DND-41 (cell line): ENCODE measurements at regions not wholly inside any gene's neighbourhood (a gene's known extent, or its start where the extent isn't known, plus 50 kb on each side); places are given as distances from the start of the nearest gene placed in this dataset.

Experiments
- ATAC-seq: fragments of 200-7000 bp; cut with Tn5 transposase; 3 replicates; pipeline ENCODE4 v1.9.1; 2021; ENCODE audit warnings: low read depth; ENCODE audit not compliant: insufficient read depth
- DNase-seq: peaks from one replicate; pipeline ENCODE4 v3.0.0-alpha.2; 2020
- H2AFZ ChIP-seq: 2 replicates; pipeline ENCODE4 v1.6.0; 2012; ENCODE audit warnings: low read depth, low read length
- H3K27ac ChIP-seq: 2 replicates; pipeline ENCODE4 v1.5.1; 2012; ENCODE audit warnings: low read length, inconsistent platforms
- H3K27me3 ChIP-seq: fragments of 200-600 bp; sonication (generic); 2 replicates; pipeline ENCODE4 v1.6.0; 2012; ENCODE audit warnings: low read length, mild to moderate bottlenecking, inconsistent platforms; ENCODE audit not compliant: insufficient read depth, poor library complexity
- H3K36me3 ChIP-seq: 2 replicates; pipeline ENCODE4 v1.5.1; 2012; ENCODE audit warnings: low read length, inconsistent platforms; ENCODE audit not compliant: insufficient read depth
- H3K4me1 ChIP-seq: 2 replicates; pipeline ENCODE4 v1.5.1; 2012; ENCODE audit warnings: mild to moderate bottlenecking, low read length; ENCODE audit not compliant: insufficient read depth
- H3K4me2 ChIP-seq: 2 replicates; pipeline ENCODE4 v1.6.0; 2012; ENCODE audit warnings: mild to moderate bottlenecking, moderate library complexity, low read length, inconsistent platforms; ENCODE audit not compliant: insufficient read depth
- H3K4me3 ChIP-seq, 2 experiments: fragments of 200-600 bp in 1 of 2; shearing (Covaris generic) in 1 of 2; 2 replicates each; pipeline ENCODE4 v1.5.1; 2012 to 2016; ENCODE audit warnings: inconsistent platforms in 2 of 2, low read length in 2 of 2, mild to moderate bottlenecking in 2 of 2, low read depth in 1 of 2, moderate library complexity in 1 of 2
- H3K79me2 ChIP-seq: 2 replicates; pipeline ENCODE4 v1.6.0; 2012; ENCODE audit warnings: low read length, inconsistent platforms; ENCODE audit not compliant: insufficient read depth
- H3K9ac ChIP-seq: 2 replicates; pipeline ENCODE4 v1.6.0; 2012; ENCODE audit warnings: low read depth, mild to moderate bottlenecking, inconsistent platforms, low read length, moderate library complexity
- H3K9me3 ChIP-seq: 2 replicates; pipeline ENCODE4 v1.5.1; 2012; ENCODE audit warnings: low read length, moderate library complexity, mild to moderate bottlenecking, inconsistent platforms; ENCODE audit not compliant: insufficient read depth, severe bottlenecking
- H4K20me1 ChIP-seq: 2 replicates; pipeline ENCODE4 v1.6.0; 2012; ENCODE audit warnings: low read length; ENCODE audit not compliant: insufficient read depth
- EZH2 ChIP-seq: IDR thresholded peaks from 3 replicates; pipeline ENCODE4 v1.6.1; 2012; ENCODE audit warnings: borderline replicate concordance, low read depth, mild to moderate bottlenecking, moderate library complexity, low read length, inconsistent platforms; ENCODE audit not compliant: severe bottlenecking
- TF ChIP-seq, protein P1 (sequence below): IDR thresholded peaks from 2 replicates; pipeline ENCODE4 v1.5.1; 2012; ENCODE audit warnings: borderline replicate concordance, low read length, moderate library complexity, mild to moderate bottlenecking; ENCODE audit not compliant: poor library complexity, severe bottlenecking; ENCODE audit errors: extremely low read depth

- Histone ChIP-seq H3K4me2 (no peak overlapping the region), H3K4me3 (no peak overlapping the region), H3K27me3 (no peaks in the 10 kb centered on the region), H3K79me2 (no peaks in the 10 kb centered on the region), H3K9ac (no peak overlapping the region), H3K27ac (no peak overlapping the region), H3K4me1 (no peaks in the 10 kb centered on the region), H3K36me3 (no peaks in the 10 kb centered on the region), H2AFZ (no peak overlapping the region), H3K9me3 (no peaks in the 10 kb centered on the region), H4K20me1 (no peaks in the 10 kb centered on the region)
- ATAC-seq (no peak), DNase-seq (no peak)
- no peak for TF ChIP-seq EZH2
- TF ChIP-seq, protein P1, sequence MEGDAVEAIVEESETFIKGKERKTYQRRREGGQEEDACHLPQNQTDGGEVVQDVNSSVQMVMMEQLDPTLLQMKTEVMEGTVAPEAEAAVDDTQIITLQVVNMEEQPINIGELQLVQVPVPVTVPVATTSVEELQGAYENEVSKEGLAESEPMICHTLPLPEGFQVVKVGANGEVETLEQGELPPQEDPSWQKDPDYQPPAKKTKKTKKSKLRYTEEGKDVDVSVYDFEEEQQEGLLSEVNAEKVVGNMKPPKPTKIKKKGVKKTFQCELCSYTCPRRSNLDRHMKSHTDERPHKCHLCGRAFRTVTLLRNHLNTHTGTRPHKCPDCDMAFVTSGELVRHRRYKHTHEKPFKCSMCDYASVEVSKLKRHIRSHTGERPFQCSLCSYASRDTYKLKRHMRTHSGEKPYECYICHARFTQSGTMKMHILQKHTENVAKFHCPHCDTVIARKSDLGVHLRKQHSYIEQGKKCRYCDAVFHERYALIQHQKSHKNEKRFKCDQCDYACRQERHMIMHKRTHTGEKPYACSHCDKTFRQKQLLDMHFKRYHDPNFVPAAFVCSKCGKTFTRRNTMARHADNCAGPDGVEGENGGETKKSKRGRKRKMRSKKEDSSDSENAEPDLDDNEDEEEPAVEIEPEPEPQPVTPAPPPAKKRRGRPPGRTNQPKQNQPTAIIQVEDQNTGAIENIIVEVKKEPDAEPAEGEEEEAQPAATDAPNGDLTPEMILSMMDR, result no peak
These were observed 281.4 kb upstream of the EDA2R start for GRCh38 chrX:66920296-66920695.

GRCh38 chrX:66919280-66919832 lies 280.5 kb upstream of the EDA2R start:
- Histone ChIP-seq H3K9ac (no peak overlapping the region), H3K36me3 (no peaks in the 10 kb centered on the region), H3K27ac (no peak overlapping the region), H3K27me3 (no peaks in the 10 kb centered on the region), H3K9me3 (no peaks in the 10 kb centered on the region), H2AFZ (no peak overlapping the region), H4K20me1 (no peaks in the 10 kb centered on the region), H3K79me2 (no peaks in the 10 kb centered on the region), H3K4me1 (no peaks in the 10 kb centered on the region), H3K4me2 (no peak overlapping the region), H3K4me3 (no peak overlapping the region)
- ATAC-seq (no peak), DNase-seq (no peak)
- TF ChIP-seq EZH2, result no peak
- TF ChIP-seq, protein P1, result no peak

DNA sequence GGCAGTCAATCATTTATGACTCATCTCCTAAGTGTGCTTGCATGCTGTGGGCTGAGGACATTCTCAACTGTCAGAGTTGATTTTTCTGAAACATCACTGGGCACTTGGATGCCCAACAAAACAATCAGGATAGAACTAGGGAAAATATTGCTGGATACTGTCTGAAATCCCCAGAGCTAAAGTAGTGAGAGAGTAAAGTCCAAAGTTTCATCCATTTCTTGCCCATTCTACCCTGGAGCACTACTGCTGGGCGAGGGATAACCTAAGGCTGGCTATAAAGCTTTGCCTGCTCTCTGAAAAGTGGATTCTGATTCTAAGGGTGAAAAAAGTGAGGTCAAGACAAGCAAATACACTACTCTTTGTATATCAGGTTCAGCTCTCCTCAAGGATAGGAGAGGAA lies 279.6 kb upstream of the EDA2R start:
- TF ChIP-seq, protein P1, result no peak
- TF ChIP-seq EZH2, result no peak
- Histone ChIP-seq H2AFZ (no peak overlapping the region), H3K27ac (no peak overlapping the region), H3K9ac (no peak overlapping the region), H3K79me2 (no peaks in the 10 kb centered on the region), H3K4me1 (no peaks in the 10 kb centered on the region), H3K4me3 (no peak overlapping the region), H3K36me3 (no peaks in the 10 kb centered on the region), H4K20me1 (no peaks in the 10 kb centered on the region), H3K9me3 (no peaks in the 10 kb centered on the region), H3K4me2 (no peak overlapping the region), H3K27me3 (no peaks in the 10 kb centered on the region)
- DNase-seq, result no peak
- no peak for ATAC-seq

DNA sequence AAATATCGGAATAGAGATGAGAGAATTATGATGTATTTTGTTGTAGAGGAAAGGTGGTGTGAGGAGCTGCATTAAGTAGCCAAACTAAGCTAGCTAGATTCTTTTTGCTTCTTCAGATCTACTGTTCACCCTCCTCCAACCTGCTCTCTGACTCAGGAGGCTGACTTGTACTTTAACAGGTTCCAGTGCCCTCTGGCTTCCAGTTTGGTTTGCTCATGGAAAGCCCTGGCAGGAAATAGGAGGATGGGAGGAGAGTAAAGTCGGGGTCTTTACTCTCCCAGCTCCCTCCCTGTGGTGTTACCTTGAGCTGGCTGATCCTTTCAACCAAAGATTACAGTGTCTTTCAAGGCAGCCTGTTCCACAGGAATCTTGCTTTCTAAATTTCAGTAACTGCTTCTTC lies 277.0 kb upstream of the EDA2R start:
- H4K20me1 ChIP-seq, result no peaks in the 10 kb centered on the region
- ATAC-seq, result no peak
- no peak for TF ChIP-seq EZH2
- TF ChIP-seq, protein P1, result no peak
- no peak overlapping the region for H2AFZ ChIP-seq
- no peak overlapping the region for H3K4me3 ChIP-seq
- no peak overlapping the region for H3K27ac ChIP-seq
- no peak for DNase-seq
- no peaks in the 10 kb centered on the region for H3K79me2 ChIP-seq
- H3K27me3 ChIP-seq, result no peaks in the 10 kb centered on the region
- H3K9ac ChIP-seq, result no peak overlapping the region
- H3K4me1 ChIP-seq, result no peaks in the 10 kb centered on the region
- no peaks in the 10 kb centered on the region for H3K36me3 ChIP-seq
- H3K9me3 ChIP-seq, result no peaks in the 10 kb centered on the region
- H3K4me2 ChIP-seq, result no peak overlapping the region
